WTC11 (cell line): ENCODE measurements at regions not wholly inside any gene's neighbourhood (a gene's known extent, or its start where the extent isn't known, plus 50 kb on each side); places are given as distances from the start of the nearest gene placed in this dataset.

Experiments used
- ATAC-seq: fragments of 200-7000 bp; cut with Tn5 transposase; 2 replicates; pipeline ENCODE4 v1.10.0; 2021; ENCODE audit warnings: mild to moderate bottlenecking, moderate library complexity
- CTCF ChIA-PET: fragments of 300-600 bp; sonication (Branson Sonifier 250); formaldehyde crosslinking; loops from one replicate; lab custom pipeline; 2021; ENCODE audit warnings: antibody characterized with exemption; lab: Charles Lee
- POLR2A ChIA-PET: fragments of 350-600 bp; sonication (Branson Sonifier 250); formaldehyde crosslinking; loops from one replicate; lab custom pipeline; 2021; ENCODE audit warnings: antibody characterized with exemption; lab: Charles Lee
- DNase-seq: peaks from one replicate; pipeline ENCODE4 v3.0.0; 2021; ENCODE audit warnings: low spot score
- H3K27ac Mint-ChIP-seq: 2 replicates; pipeline ENCODE4 v1.8.0; 2021; ENCODE audit warnings: mixed read lengths
- H3K27me3 Mint-ChIP-seq: 2 replicates; pipeline ENCODE4 v1.8.0; 2021; ENCODE audit warnings: low read depth, mild to moderate bottlenecking, moderate library complexity, mixed read lengths
- H3K36me3 Mint-ChIP-seq: 2 replicates; pipeline ENCODE4 v1.8.0; 2021; ENCODE audit warnings: mixed read lengths
- H3K4me1 Mint-ChIP-seq: 2 replicates; pipeline ENCODE4 v1.8.0; 2022; ENCODE audit warnings: mixed read lengths
- H3K4me3 Mint-ChIP-seq: 2 replicates; pipeline ENCODE4 v1.8.0; 2021; ENCODE audit warnings: mild to moderate bottlenecking, moderate library complexity, mixed read lengths
- H3K9me3 Mint-ChIP-seq: 2 replicates; pipeline ENCODE4 v1.8.0; 2021; ENCODE audit warnings: mixed read lengths
- CDX4 ChIP-seq: fragments of 250-450 bp; sonication (Bioruptor Pico); IDR thresholded peaks from 2 replicates; pipeline ENCODE4 v1.9.0; 2021; ENCODE audit warnings: moderate library complexity, mild to moderate bottlenecking, inconsistent platforms, borderline replicate concordance
- CTCF ChIP-seq: fragments of 200-600 bp; IDR thresholded peaks from 2 replicates; pipeline ENCODE4 v1.8.0; 2022; ENCODE audit warnings: antibody characterized with exemption
- E2F1 ChIP-seq: sonication (generic); formaldehyde crosslinking; IDR thresholded peaks from 2 replicates; pipeline ENCODE4 v1.8.0; 2022; ENCODE audit warnings: mild to moderate bottlenecking, missing genetic modification reagents
- EMX1 ChIP-seq: fragments of 250-450 bp; sonication (Bioruptor Pico); IDR thresholded peaks from 2 replicates; pipeline ENCODE4 v1.8.0; 2021; ENCODE audit warnings: mild to moderate bottlenecking
- FOXP1 ChIP-seq: sonication (generic); formaldehyde crosslinking; IDR thresholded peaks from 2 replicates; pipeline ENCODE4 v1.8.0; 2022; ENCODE audit warnings: missing genetic modification reagents, mild to moderate bottlenecking, moderate library complexity, borderline replicate concordance
- MAX ChIP-seq: sonication (generic); formaldehyde crosslinking; IDR thresholded peaks from 2 replicates; pipeline ENCODE4 v1.8.0; 2022; ENCODE audit warnings: mild to moderate bottlenecking, missing genetic modification reagents
- MLX ChIP-seq: sonication (generic); formaldehyde crosslinking; IDR thresholded peaks from 2 replicates; pipeline ENCODE4 v1.8.1; 2023; ENCODE audit warnings: mild to moderate bottlenecking, missing genetic modification reagents, moderate library complexity
- NR1H2 ChIP-seq: sonication (generic); formaldehyde crosslinking; IDR thresholded peaks from 2 replicates; pipeline ENCODE4 v1.9.0; 2021; ENCODE audit warnings: mild to moderate bottlenecking, moderate library complexity, missing genetic modification reagents
- NR2C2 ChIP-seq: sonication (generic); formaldehyde crosslinking; IDR thresholded peaks from 2 replicates; pipeline ENCODE4 v1.8.0; 2022; ENCODE audit warnings: mild to moderate bottlenecking, missing genetic modification reagents
- PRRX2 ChIP-seq: fragments of 250-450 bp; sonication (Bioruptor Pico); IDR thresholded peaks from 2 replicates; pipeline ENCODE4 v1.8.0; 2021; ENCODE audit warnings: mild to moderate bottlenecking
- TCF7 ChIP-seq: sonication (generic); formaldehyde crosslinking; IDR thresholded peaks from 2 replicates; pipeline ENCODE4 v1.8.0; 2022; ENCODE audit warnings: mild to moderate bottlenecking, low read depth, missing genetic modification reagents, moderate library complexity
- TEAD4 ChIP-seq: sonication (generic); formaldehyde crosslinking; IDR thresholded peaks from 2 replicates; pipeline ENCODE4 v1.8.0; 2022; ENCODE audit warnings: mild to moderate bottlenecking, missing genetic modification reagents
- ZNF121 ChIP-seq: sonication (generic); formaldehyde crosslinking; IDR thresholded peaks from 2 replicates; pipeline ENCODE4 v1.8.0; 2023; ENCODE audit warnings: missing genetic modification reagents
- TF ChIP-seq, protein P1 (sequence below): sonication (generic); formaldehyde crosslinking; IDR thresholded peaks from 2 replicates; pipeline ENCODE4 v1.8.0; 2023; ENCODE audit warnings: missing genetic modification reagents, mild to moderate bottlenecking, borderline replicate concordance
- TF ChIP-seq, protein P2 (sequence below): sonication (generic); formaldehyde crosslinking; IDR thresholded peaks from 2 replicates; pipeline ENCODE4 v1.8.1; 2022; ENCODE audit warnings: missing genetic modification reagents, borderline replicate concordance
- TF ChIP-seq, protein P3 (sequence below): sonication (generic); formaldehyde crosslinking; IDR thresholded peaks from 2 replicates; pipeline ENCODE4 v1.8.1; 2022; ENCODE audit warnings: low read depth, mild to moderate bottlenecking, moderate library complexity, missing genetic modification reagents, borderline replicate concordance

DNA sequence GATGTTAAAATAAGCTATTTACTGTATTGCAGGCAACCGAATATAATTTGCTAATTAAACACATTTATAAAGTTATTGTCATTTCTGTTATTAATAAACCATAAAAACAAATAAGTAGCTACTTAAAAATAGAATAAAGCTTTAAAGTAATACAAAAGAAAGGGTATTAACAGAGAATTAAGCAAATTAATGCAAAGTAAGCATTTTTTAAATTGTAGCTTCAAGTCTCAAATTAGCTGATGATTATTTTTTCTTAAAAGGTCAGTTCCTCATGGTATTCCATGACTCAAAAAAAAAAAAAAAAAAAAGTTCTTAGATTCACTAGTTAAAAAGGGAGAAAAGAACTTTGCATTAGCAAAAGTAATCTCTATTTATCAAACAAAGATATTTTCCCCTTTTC lies 292.5 kb downstream of the SLITRK1 start:
- no peak overlapping the region for H3K4me3 Mint-ChIP-seq
- DNase-seq (no peak), ATAC-seq (no peak)
- peaks cover 6% of the 10 kb centered on the region for H3K9me3 Mint-ChIP-seq
- CTCF ChIA-PET, result no interaction called here
- POLR2A ChIA-PET, result no interaction called here
- no peaks in the 10 kb centered on the region for H3K36me3 Mint-ChIP-seq
- no peaks in the 10 kb centered on the region for H3K4me1 Mint-ChIP-seq
- H3K27ac Mint-ChIP-seq, result no peak overlapping the region
- TF ChIP-seq CTCF (no peak), PRRX2 (CRISPR knock-in tag) (no peak), TCF7 (CRISPR knock-in tag) (no peak), CDX4 (CRISPR knock-in tag) (no peak), TEAD4 (no peak), EMX1 (CRISPR knock-in tag) (no peak), MAX (CRISPR knock-in tag) (no peak), MLX (CRISPR knock-in tag) (no peak), ZNF121 (CRISPR knock-in tag) (no peak), NR2C2 (no peak), FOXP1 (CRISPR knock-in tag) (no peak), NR1H2 (CRISPR knock-in tag) (no peak), E2F1 (CRISPR knock-in tag) (no peak)
- TF ChIP-seq, protein P1, sequence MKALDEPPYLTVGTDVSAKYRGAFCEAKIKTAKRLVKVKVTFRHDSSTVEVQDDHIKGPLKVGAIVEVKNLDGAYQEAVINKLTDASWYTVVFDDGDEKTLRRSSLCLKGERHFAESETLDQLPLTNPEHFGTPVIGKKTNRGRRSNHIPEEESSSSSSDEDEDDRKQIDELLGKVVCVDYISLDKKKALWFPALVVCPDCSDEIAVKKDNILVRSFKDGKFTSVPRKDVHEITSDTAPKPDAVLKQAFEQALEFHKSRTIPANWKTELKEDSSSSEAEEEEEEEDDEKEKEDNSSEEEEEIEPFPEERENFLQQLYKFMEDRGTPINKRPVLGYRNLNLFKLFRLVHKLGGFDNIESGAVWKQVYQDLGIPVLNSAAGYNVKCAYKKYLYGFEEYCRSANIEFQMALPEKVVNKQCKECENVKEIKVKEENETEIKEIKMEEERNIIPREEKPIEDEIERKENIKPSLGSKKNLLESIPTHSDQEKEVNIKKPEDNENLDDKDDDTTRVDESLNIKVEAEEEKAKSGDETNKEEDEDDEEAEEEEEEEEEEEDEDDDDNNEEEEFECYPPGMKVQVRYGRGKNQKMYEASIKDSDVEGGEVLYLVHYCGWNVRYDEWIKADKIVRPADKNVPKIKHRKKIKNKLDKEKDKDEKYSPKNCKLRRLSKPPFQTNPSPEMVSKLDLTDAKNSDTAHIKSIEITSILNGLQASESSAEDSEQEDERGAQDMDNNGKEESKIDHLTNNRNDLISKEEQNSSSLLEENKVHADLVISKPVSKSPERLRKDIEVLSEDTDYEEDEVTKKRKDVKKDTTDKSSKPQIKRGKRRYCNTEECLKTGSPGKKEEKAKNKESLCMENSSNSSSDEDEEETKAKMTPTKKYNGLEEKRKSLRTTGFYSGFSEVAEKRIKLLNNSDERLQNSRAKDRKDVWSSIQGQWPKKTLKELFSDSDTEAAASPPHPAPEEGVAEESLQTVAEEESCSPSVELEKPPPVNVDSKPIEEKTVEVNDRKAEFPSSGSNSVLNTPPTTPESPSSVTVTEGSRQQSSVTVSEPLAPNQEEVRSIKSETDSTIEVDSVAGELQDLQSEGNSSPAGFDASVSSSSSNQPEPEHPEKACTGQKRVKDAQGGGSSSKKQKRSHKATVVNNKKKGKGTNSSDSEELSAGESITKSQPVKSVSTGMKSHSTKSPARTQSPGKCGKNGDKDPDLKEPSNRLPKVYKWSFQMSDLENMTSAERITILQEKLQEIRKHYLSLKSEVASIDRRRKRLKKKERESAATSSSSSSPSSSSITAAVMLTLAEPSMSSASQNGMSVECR (CRISPR knock-in tag), result no peak
- TF ChIP-seq, protein P2, sequence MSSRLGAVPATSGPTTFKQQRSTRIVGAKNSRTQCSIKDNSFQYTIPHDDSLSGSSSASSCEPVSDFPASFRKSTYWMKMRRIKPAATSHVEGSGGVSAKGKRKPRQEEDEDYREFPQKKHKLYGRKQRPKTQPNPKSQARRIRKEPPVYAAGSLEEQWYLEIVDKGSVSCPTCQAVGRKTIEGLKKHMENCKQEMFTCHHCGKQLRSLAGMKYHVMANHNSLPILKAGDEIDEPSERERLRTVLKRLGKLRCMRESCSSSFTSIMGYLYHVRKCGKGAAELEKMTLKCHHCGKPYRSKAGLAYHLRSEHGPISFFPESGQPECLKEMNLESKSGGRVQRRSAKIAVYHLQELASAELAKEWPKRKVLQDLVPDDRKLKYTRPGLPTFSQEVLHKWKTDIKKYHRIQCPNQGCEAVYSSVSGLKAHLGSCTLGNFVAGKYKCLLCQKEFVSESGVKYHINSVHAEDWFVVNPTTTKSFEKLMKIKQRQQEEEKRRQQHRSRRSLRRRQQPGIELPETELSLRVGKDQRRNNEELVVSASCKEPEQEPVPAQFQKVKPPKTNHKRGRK (CRISPR knock-in tag), result no peak
- TF ChIP-seq, protein P3, sequence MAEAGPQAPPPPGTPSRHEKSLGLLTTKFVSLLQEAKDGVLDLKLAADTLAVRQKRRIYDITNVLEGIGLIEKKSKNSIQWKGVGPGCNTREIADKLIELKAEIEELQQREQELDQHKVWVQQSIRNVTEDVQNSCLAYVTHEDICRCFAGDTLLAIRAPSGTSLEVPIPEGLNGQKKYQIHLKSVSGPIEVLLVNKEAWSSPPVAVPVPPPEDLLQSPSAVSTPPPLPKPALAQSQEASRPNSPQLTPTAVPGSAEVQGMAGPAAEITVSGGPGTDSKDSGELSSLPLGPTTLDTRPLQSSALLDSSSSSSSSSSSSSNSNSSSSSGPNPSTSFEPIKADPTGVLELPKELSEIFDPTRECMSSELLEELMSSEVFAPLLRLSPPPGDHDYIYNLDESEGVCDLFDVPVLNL (CRISPR knock-in tag), result no peak
- no peaks in the 10 kb centered on the region for H3K27me3 Mint-ChIP-seq
